Heart right ventricle (tissue), 16 donors: ENCODE measurements at regions not wholly inside any gene's neighbourhood (a gene's known extent, or its start where the extent isn't known, plus 50 kb on each side); places are given as distances from the start of the nearest gene placed in this dataset.

Experiments
- ATAC-seq, 8 donors: fragments of 200-7000 bp; cut with Tn5 transposase; one replicate each; pipeline ENCODE4 v1.9.1; 2020; ENCODE audit warnings: mild to moderate bottlenecking in 8 of 8, moderate library complexity in 8 of 8, moderate number of reproducible peaks in 1 of 8
- DNase-seq, 2 donors: peaks; one replicate each; pipeline ENCODE4 v3.0.0-alpha.2; 2020
- H3K27ac ChIP-seq, 10 donors: fragments of 200-600 bp; sonication (generic) in 2 of 10; one replicate each; pipeline versions ENCODE4 v1.5.0 to v1.8.0; 2020 to 2022; ENCODE audit warnings: mild to moderate bottlenecking in 3 of 10
- H3K27me3 ChIP-seq, 7 donors: fragments of 200-600 bp; one replicate each; pipeline ENCODE4 v1.8.0; 2021 to 2022; ENCODE audit warnings: mild to moderate bottlenecking in 2 of 7
- H3K36me3 ChIP-seq, 9 donors: fragments of 200-600 bp; sonication (generic) in 1 of 9; one replicate each; pipeline versions ENCODE4 v1.5.0 to v1.8.0; 2020 to 2022; ENCODE audit warnings: mild to moderate bottlenecking in 2 of 9
- H3K4me1 ChIP-seq, 9 donors: fragments of 200-600 bp; sonication (generic) in 1 of 9; one replicate each; pipeline versions ENCODE4 v1.5.0 to v1.8.0; 2020 to 2022; ENCODE audit warnings: mild to moderate bottlenecking in 4 of 9
- H3K4me3 ChIP-seq, 10 donors: fragments of 200-600 bp; sonication (generic) in 2 of 10; one replicate each; pipeline versions ENCODE4 v1.5.0 to v1.8.0; 2020 to 2022; ENCODE audit warnings: mild to moderate bottlenecking in 7 of 10, moderate library complexity in 2 of 10
- H3K9me3 ChIP-seq, 11 donors: fragments of 200-600 bp in 10 of 11; sonication (generic) in 2 of 11; one replicate each; pipeline versions ENCODE4 v1.5.0 to v1.8.0; 2013 to 2022; ENCODE audit warnings: mild to moderate bottlenecking in 2 of 11, control low read depth in 1 of 11, moderate library complexity in 1 of 11
- WGBS, 2 donors: extraction: QIAGEN DNeasy Blood & Tissue Kit; methylation state at CpG; one replicate each; pipeline ENCODE4 v1.1.7; 2013; ENCODE audit warnings: inconsistent platforms in 1 of 2; 5-methylcytosine and 5-hydroxymethylcytosine counted together
- intact Hi-C, 10 donors: fragments of 100-400 bp; cut with DNase I; formaldehyde crosslinking; loops; one replicate each; pipeline versions ENCODE4 v1.11.1 to v1.14.2; 2022
- TF ChIP-seq, protein P1 (sequence below), 9 donors: fragments of 200-600 bp; sonication (generic) in 2 of 9; IDR thresholded peaks; one replicate each; pipeline versions ENCODE4 v1.5.0 to v1.8.0; 2021 to 2022; ENCODE audit warnings: antibody characterized with exemption in 9 of 9, mild to moderate bottlenecking in 5 of 9, moderate library complexity in 1 of 9
- donor health status: Arrhythmogenic right ventricular cardiomyopathy.
- donor health status: ischemic (EF 13 %, LVEDD 7.1; RV severe dilation, severe dysfunction).
- donor health status: healthy with polysubstance abuse.
- donor health status: DM: no; HTN: yes; CAD: no.
- donor health status: DM: no; HTN: no; CAD: no.
- donor health status: ischemic (EF 25% LVEDD 6.9; RV normal size, moderate dysfunction).
- donor health status: ischemic (EF 25% LVEDD 5.7; RV mildly dilated, moderate dysfunction).
- donor health status: healthy.
- donor health status: DM: yes; HTN: yes; CAD: no.
- donor health status: Ischemic cardiomyopathy.
- donor health status: ischemic (EF 35%, LVEDD 5.7; RV mildly dilated, moderate dysfunction).
- donor health status: nonischemic (EF 11% LVEDD 7.7; RV severe dilation, severe dysfunction).
- donor health status: DM: yes; HTN: yes; CAD: no.
- donor health status: PGD.
- donor health status: ischemic (EF 29% LVEDD 5.4; RV normal size, mild dysfunction).
- donor health status: nonischemic (EF 23%, LVEDD 6.1; RV moderate dilation, normal function).

DNA sequence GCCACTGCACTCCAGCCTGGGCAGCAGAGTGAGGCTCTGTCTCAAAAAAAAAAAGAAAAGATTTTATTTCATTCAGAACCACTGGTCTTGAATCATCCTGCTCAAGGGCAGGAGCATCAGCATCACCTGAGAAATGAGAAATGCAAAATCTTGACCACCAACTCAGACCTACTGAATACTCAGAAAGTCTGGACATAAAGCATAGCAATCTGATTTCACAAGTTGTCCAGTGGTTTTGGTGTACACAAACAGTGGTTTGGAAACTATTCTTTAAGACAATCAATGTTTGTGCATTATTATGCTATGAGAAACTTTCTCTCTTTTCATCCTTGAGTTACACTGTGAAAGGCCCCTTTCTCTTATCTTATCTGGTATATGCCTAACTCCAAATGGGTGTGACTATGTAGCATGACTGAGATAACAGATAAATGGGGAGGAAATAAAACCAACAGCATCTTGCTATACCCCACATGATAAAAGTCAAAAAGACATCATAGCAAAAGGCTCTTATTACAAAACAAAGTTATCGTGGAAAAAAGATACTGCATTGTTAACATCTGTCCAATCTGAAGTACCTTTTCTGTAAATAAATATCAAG, 174.2 kb upstream of the STT3B start:
- DNase-seq (no peak), ATAC-seq (no peak)
- Histone ChIP-seq H3K36me3 (no peaks in the 10 kb centered on the region), H3K4me1 (no peaks in the 10 kb centered on the region), H3K27me3 (no peaks in the 10 kb centered on the region), H3K4me3 (no peak overlapping the region), H3K9me3 (peaks cover 0 to 8% (median 0%) of the 10 kb centered on the region in 11 donors), H3K27ac (no peak overlapping the region)
- intact Hi-C loops, result no loop called here
- 91 to 94% methylated on average over 1 of the region's 1 CpG for whole genome bisulfite sequencing, 2 donors
- TF ChIP-seq, protein P1, sequence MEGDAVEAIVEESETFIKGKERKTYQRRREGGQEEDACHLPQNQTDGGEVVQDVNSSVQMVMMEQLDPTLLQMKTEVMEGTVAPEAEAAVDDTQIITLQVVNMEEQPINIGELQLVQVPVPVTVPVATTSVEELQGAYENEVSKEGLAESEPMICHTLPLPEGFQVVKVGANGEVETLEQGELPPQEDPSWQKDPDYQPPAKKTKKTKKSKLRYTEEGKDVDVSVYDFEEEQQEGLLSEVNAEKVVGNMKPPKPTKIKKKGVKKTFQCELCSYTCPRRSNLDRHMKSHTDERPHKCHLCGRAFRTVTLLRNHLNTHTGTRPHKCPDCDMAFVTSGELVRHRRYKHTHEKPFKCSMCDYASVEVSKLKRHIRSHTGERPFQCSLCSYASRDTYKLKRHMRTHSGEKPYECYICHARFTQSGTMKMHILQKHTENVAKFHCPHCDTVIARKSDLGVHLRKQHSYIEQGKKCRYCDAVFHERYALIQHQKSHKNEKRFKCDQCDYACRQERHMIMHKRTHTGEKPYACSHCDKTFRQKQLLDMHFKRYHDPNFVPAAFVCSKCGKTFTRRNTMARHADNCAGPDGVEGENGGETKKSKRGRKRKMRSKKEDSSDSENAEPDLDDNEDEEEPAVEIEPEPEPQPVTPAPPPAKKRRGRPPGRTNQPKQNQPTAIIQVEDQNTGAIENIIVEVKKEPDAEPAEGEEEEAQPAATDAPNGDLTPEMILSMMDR (IDR thresholded peaks at IDR 0.05), result no peak

DNA sequence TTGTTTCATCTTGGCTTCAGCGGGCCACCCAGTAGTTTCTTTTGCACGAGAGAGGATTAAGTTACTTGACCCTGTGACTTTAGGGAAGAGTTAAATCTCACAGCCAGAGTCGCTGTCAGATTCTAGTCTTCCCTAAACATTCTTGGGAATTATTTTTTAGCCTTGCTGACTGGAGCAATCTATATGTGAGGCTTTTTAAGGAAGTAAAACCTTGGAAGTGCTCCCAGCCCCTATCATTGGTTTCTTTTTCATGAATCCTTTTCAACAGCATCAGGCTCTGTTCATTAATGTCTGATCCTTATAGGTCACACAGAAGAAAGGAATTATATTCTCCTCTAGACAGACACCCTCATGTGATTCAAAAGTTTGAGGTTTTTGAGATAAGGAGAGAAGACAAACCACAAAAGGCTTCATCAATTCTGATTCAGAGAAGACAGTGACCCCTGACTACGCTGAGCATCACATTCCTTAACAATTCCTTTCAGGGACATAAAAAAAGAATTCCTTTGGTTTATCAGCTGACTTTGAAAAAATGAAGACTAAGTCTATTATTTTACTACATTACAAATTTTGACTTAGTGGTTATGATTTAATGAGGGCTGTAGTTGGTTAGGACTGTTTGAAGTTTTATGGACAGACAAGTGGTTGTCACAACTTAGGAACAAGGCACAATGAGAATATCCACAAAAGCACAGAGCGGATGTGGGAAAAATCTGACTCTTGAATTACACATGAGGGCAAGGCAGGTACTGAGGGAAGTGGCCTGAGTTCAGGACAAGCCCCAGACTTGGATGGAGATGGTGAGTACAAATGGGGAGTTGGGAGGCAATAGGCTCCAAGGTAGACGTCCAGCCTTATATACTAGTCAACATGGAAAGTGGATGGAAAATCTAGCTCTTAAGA, 171.1 kb upstream of the STT3B start:
- Histone ChIP-seq H3K9me3 (no peaks in the 10 kb centered on the region), H3K36me3 (no peaks in the 10 kb centered on the region), H3K4me1 (no peaks in the 10 kb centered on the region), H3K27me3 (no peaks in the 10 kb centered on the region), H3K27ac (no peak overlapping the region), H3K4me3 (no peak overlapping the region)
- TF ChIP-seq, protein P1 (IDR thresholded peaks at IDR 0.05), result no peak
- WGBS, 2 donors, result 61 to 62% methylated on average over 6 of the region's 6 CpGs
- ATAC-seq (no peak), DNase-seq (no peak)
- intact Hi-C loops, result no loop called here

DNA sequence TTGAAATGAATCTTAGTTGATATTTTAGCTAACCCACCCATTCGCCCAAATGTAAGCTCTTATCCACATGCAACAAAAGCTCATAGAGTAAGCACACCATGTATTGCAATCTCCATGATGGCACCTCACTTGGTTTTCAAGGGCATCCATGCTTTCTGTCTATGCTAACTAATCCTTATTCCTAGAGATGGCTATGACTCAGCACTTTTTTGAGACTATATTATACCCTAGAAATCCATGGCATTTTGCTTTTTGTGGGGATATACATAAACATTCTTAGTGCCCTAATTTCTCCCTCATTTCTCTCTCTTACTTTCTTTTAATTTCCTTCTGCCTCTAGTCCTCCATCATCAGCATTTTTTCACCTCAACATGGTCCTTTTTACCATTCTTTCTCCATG, 168.5 kb upstream of the STT3B start:
- Histone ChIP-seq H3K4me3 (no peak overlapping the region), H3K27ac (no peak overlapping the region), H3K4me1 (no peaks in the 10 kb centered on the region), H3K9me3 (peaks cover 0 to 3% (median 0%) of the 10 kb centered on the region in 11 donors), H3K36me3 (no peaks in the 10 kb centered on the region), H3K27me3 (no peaks in the 10 kb centered on the region)
- WGBS, 2 donors, result 93% methylated on average over 1 of the region's 1 CpG
- no peak for ATAC-seq
- TF ChIP-seq, protein P1 (IDR thresholded peaks at IDR 0.05), result no peak
- intact Hi-C loops, result no loop called here
- DNase-seq, result no peak

DNA sequence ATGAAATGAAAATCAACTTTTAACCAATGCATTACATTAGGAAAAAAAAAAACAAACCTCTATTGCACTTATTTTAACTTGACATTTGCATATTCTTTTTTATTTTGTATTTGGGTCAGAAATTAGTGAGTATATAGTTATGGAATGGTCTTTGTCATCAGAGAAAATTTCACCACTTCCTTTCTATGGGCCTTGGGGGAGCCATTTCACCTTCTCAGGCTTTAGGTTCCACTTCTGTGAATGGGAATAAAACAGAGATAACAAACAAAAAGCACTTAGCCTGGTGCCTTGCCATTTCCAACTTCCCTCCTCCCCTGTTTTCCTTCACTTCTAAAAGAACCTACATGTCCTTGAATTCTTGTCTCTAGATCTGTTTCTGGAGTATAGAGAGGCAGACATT, 168.0 kb upstream of the STT3B start:
- ATAC-seq, result no peak
- Histone ChIP-seq H3K4me3 (no peak overlapping the region), H3K27me3 (no peaks in the 10 kb centered on the region), H3K4me1 (no peaks in the 10 kb centered on the region), H3K9me3 (peaks cover 0 to 3% (median 0%) of the 10 kb centered on the region in 11 donors), H3K27ac (no peak overlapping the region), H3K36me3 (no peaks in the 10 kb centered on the region)
- DNase-seq, result no peak
- intact Hi-C loops, result no loop called here
- TF ChIP-seq, protein P1 (IDR thresholded peaks at IDR 0.05), result peak in 1 of 9 donors; percentile 23
